ENCODE measurements at regions not wholly inside any gene's neighbourhood (a gene's known extent, or its start where the extent isn't known, plus 50 kb on each side); places are given as distances from the start of the nearest gene placed in this dataset.
"Not testable (repeated sequence)": the region's sequence is repeated elsewhere in the genome, so short reads cannot be mapped to it uniquely, and the experiment has no call there.

- not testable (repeated sequence) for H3K4me1 ChIP-seq (ENCODE audit: control insufficient read depth, insufficient read depth, low read length); H3K4me3 ChIP-seq (ENCODE audit: insufficient read depth, low read depth, low read length); H3K36me3 ChIP-seq (ENCODE audit: control insufficient read depth, insufficient read depth, low read length); H3K27me3 ChIP-seq (ENCODE audit: control insufficient read depth, insufficient read depth, low read length, poor library complexity, severe bottlenecking); H3K27ac ChIP-seq (ENCODE audit: insufficient read depth, low read depth, low read length, poor library complexity, severe bottlenecking); H3K9me3 ChIP-seq (ENCODE audit: control insufficient read depth, low read length)
- WGBS, 2 experiments: 95 to 100% methylated on average over 3 of the region's 3 CpGs
Observed at GRCh38 chr3:124066543-124066942, 74.6 kb upstream of the ROPN1 start.

GRCh38 chr3:124069706-124070105 lies 77.8 kb upstream of the ROPN1 start:
- H3K27me3 ChIP-seq (ENCODE audit: control insufficient read depth, insufficient read depth, low read length, poor library complexity, severe bottlenecking); H3K4me3 ChIP-seq (ENCODE audit: insufficient read depth, low read depth, low read length); H3K36me3 ChIP-seq (ENCODE audit: control insufficient read depth, insufficient read depth, low read length); H3K9me3 ChIP-seq (ENCODE audit: control insufficient read depth, low read length); H3K4me1 ChIP-seq (ENCODE audit: control insufficient read depth, insufficient read depth, low read length); H3K27ac ChIP-seq (ENCODE audit: insufficient read depth, low read depth, low read length, poor library complexity, severe bottlenecking): not testable (repeated sequence)
- 94 to 95% methylated on average over 1 to 2 of the region's 2 CpGs for WGBS, 2 experiments

DNA sequence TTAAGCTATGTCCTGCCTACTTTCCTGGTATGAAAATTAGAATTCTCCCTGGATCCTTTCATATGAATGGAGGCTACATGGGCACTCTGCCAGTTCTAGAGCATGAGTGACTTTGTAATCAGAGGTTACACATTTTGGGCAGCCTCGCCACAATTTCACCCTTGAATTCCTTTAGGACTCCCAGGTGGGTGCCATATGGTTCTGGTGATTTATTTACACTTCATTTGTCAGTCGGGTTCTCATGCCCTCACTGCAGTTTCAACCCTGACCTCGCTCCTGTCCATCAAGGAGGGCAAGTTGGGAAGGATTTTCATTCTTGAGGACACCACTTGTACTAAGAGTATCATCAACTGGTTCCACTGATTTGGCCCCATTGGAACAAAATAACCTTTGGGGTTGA lies 83.2 kb upstream of the ROPN1 start:
- not testable (repeated sequence) for H3K4me1 ChIP-seq (ENCODE audit: control insufficient read depth, insufficient read depth, low read length); H3K27ac ChIP-seq (ENCODE audit: insufficient read depth, low read depth, low read length, poor library complexity, severe bottlenecking); H3K4me3 ChIP-seq (ENCODE audit: insufficient read depth, low read depth, low read length); H3K36me3 ChIP-seq (ENCODE audit: control insufficient read depth, insufficient read depth, low read length); H3K27me3 ChIP-seq (ENCODE audit: control insufficient read depth, insufficient read depth, low read length, poor library complexity, severe bottlenecking); H3K9me3 ChIP-seq (ENCODE audit: control insufficient read depth, low read length)
- WGBS, 2 experiments: 93 to 94% methylated on average over 3 of the region's 3 CpGs

DNA sequence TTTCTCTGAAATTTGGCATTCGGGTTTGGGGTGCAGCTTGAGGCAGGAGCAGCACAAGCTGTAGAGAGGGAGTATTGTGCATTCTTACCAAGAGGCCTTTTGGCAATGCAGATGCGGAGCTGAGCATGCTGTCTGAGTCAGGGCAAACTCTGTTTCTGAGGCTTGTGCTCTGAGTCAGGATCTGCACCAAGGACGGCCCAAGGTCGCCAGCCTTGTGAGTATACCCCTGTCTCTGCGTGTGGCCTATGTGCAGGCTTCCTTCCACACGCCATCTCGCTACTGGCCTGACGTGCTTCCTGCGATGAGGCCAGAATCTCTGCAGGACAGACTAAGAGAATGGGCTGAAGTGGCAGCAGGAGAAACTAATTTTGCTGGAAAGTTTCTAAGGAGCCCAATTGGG lies 83.8 kb upstream of the ROPN1 start:
- H3K27ac ChIP-seq (ENCODE audit: insufficient read depth, low read depth, low read length, poor library complexity, severe bottlenecking): no peak overlapping the region
- H3K4me3 ChIP-seq (ENCODE audit: insufficient read depth, low read depth, low read length): no peak overlapping the region
- H3K36me3 ChIP-seq (ENCODE audit: control insufficient read depth, insufficient read depth, low read length): no peaks in the 10 kb centered on the region
- no peaks in the 10 kb centered on the region for H3K27me3 ChIP-seq (ENCODE audit: control insufficient read depth, insufficient read depth, low read length, poor library complexity, severe bottlenecking)
- H3K9me3 ChIP-seq (ENCODE audit: control insufficient read depth, low read length): no peaks in the 10 kb centered on the region
- H3K4me1 ChIP-seq (ENCODE audit: control insufficient read depth, insufficient read depth, low read length): no peaks in the 10 kb centered on the region
- WGBS, 2 experiments: 93 to 94% methylated on average over 9 of the region's 9 CpGs

DNA sequence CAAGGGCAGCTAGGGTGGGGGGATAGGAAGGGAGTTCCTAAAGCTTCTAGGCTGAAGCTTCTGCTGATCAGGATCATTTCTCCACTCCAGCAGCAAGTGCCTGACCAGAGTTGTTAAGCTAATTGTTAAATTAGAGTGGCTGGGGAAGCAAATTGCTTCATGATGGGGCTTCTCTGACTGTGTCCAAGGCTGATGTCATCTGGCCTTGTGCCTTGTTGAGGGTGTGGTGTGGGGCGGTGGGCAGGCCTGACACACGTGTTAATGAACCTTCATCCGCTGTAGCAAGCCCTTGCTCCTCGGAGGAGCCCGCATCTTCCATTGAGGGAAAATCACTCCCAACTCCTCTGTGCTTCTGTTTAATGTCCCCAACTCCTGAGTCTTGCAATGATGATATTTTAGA lies 84.3 kb upstream of the ROPN1 start:
- Histone ChIP-seq H3K27ac (ENCODE audit: insufficient read depth, low read depth, low read length, poor library complexity, severe bottlenecking) (no peak overlapping the region), H3K9me3 (ENCODE audit: control insufficient read depth, low read length) (no peaks in the 10 kb centered on the region), H3K27me3 (ENCODE audit: control insufficient read depth, insufficient read depth, low read length, poor library complexity, severe bottlenecking) (no peaks in the 10 kb centered on the region), H3K4me1 (ENCODE audit: control insufficient read depth, insufficient read depth, low read length) (no peaks in the 10 kb centered on the region), H3K36me3 (ENCODE audit: control insufficient read depth, insufficient read depth, low read length) (no peaks in the 10 kb centered on the region), H3K4me3 (ENCODE audit: insufficient read depth, low read depth, low read length) (no peak overlapping the region)
- 92 to 93% methylated on average over 5 of the region's 5 CpGs for WGBS, 2 experiments

DNA sequence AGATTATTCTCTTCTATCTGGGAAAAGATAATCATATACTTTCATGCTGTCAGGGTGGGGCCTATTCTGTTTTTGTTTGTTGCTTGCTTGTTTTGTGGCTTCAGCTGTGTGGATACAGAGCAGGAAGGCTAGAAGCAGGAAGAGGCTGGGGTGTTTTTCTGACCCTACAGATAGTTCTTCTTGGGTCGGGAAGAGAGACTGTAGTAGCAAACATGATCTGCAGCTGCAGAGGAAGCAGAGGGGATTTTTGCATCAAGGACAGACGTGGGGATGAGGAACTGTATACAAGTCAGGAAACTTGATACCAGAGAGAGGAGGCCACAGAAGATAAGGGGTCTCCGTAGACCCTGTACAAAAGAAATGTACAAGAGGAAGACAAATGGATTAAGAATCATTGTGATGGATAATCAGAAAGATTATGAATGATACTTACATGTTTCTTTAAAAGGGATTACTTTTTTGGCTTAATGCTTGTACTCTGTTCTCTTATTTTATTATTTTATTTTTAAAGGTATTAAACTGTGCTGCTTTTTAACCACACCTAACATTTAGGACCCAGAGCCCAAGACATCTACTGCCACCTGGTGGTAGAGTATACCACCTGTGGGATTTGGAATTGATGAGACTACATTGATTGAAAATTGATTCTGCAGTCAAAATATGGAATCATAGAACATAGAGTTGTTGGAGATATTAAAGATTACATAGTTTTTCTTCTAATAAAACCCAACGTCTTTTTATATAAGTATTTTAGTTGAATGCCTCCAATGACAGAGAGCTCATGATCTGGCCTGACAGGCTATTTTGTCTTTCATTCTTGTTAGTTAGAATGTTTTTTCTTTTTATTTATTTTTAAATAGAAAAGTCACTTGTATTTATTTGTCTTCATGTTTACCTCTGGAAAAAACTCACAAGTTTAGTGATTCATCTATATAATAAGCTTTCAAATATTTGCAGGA lies 87.3 kb upstream of the ROPN1 start:
- Histone ChIP-seq H3K4me3 (ENCODE audit: insufficient read depth, low read depth, low read length) (no peak overlapping the region), H3K4me1 (ENCODE audit: control insufficient read depth, insufficient read depth, low read length) (no peaks in the 10 kb centered on the region), H3K27me3 (ENCODE audit: control insufficient read depth, insufficient read depth, low read length, poor library complexity, severe bottlenecking) (no peaks in the 10 kb centered on the region), H3K36me3 (ENCODE audit: control insufficient read depth, insufficient read depth, low read length) (no peaks in the 10 kb centered on the region), H3K9me3 (ENCODE audit: control insufficient read depth, low read length) (no peaks in the 10 kb centered on the region), H3K27ac (ENCODE audit: insufficient read depth, low read depth, low read length, poor library complexity, severe bottlenecking) (no peak overlapping the region)
- WGBS, 2 experiments: 61 to 67% methylated on average over 3 of the region's 4 CpGs

DNA sequence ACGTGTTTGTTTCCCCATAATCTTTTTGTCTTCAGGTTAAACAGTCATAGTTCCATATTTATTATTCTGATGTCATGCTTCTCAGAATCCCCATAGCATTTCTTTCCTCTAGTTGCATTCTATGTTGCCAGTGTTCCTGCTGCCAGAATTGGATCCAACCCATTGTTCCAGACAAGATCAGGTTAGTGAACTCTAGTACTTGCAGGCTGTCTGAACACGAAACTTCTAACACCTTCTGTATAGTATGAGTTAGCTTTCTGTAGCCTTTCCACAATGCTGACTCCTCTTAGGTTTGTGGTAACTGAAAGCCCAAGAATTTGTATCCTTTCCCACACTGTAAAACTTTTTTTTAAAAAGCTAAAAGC lies 88.0 kb upstream of the ROPN1 start:
- Histone ChIP-seq H3K4me3 (ENCODE audit: insufficient read depth, low read depth, low read length) (no peak overlapping the region), H3K36me3 (ENCODE audit: control insufficient read depth, insufficient read depth, low read length) (no peaks in the 10 kb centered on the region), H3K9me3 (ENCODE audit: control insufficient read depth, low read length) (no peaks in the 10 kb centered on the region), H3K27ac (ENCODE audit: insufficient read depth, low read depth, low read length, poor library complexity, severe bottlenecking) (no peak overlapping the region), H3K4me1 (ENCODE audit: control insufficient read depth, insufficient read depth, low read length) (no peaks in the 10 kb centered on the region), H3K27me3 (ENCODE audit: control insufficient read depth, insufficient read depth, low read length, poor library complexity, severe bottlenecking) (no peaks in the 10 kb centered on the region)
- 88 to 95% methylated on average over 2 of the region's 2 CpGs for WGBS, 2 experiments

- Histone ChIP-seq H3K27me3 (ENCODE audit: control insufficient read depth, insufficient read depth, low read length, poor library complexity, severe bottlenecking) (no peaks in the 10 kb centered on the region), H3K9me3 (ENCODE audit: control insufficient read depth, low read length) (no peaks in the 10 kb centered on the region), H3K4me3 (ENCODE audit: insufficient read depth, low read depth, low read length) (no peak overlapping the region), H3K4me1 (ENCODE audit: control insufficient read depth, insufficient read depth, low read length) (no peaks in the 10 kb centered on the region), H3K36me3 (ENCODE audit: control insufficient read depth, insufficient read depth, low read length) (no peaks in the 10 kb centered on the region), H3K27ac (ENCODE audit: insufficient read depth, low read depth, low read length, poor library complexity, severe bottlenecking) (no peak overlapping the region)
- 96 to 97% methylated on average over 2 of the region's 2 CpGs for WGBS, 2 experiments
Observed at GRCh38 chr3:124082343-124082742, 90.4 kb upstream of the ROPN1 start.

DNA sequence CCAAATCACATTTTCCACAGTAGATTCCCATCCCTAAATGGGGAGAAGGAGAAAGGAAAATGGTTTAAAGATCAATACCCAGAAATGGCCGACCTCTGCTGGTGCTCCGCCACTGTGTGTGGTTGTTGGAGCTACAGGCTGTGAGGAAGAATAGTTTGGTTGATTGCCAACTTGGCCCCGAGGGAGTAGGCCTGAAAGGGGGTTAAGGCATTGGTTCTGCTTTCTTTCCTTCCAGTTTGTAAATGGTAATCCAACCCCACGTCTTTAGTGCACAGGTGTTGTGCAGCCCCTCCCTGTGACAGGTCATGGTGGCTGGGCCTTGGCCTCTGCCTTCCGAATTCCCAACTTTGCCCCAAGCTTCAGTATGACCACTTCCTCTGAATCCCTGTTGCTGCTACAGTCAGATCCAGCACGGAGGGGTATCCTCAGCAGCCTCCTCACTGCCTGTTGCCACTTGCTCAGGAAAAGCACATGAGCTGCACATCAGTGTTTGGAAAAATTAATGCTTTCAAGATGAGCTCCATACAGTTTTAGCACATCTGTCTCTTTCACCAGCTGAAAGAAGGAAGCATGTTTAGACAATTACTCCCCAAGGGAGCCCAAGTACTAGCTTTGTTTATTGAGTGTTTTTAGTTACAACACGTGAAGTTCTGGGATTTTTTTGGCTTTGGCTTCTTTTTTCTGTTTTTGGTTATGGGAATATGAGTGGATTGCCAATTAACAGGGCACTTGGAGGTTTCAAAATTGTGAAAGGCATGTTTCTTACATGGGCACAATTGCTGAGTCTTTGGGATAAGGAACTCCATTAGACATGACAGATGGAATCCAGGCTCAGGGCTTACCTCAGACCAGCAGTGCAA lies 92.3 kb upstream of the ROPN1 start:
- no peak overlapping the region for H3K27ac ChIP-seq (ENCODE audit: insufficient read depth, low read depth, low read length, poor library complexity, severe bottlenecking)
- H3K4me3 ChIP-seq (ENCODE audit: insufficient read depth, low read depth, low read length): no peak overlapping the region
- 76 to 79% methylated on average over 7 of the region's 7 CpGs for WGBS, 2 experiments

GRCh38 chr3:124088801-124089200 lies 96.9 kb upstream of the ROPN1 start:
- Histone ChIP-seq H3K4me1 (ENCODE audit: control insufficient read depth, insufficient read depth, low read length) (no peaks in the 10 kb centered on the region), H3K27ac (ENCODE audit: insufficient read depth, low read depth, low read length, poor library complexity, severe bottlenecking) (no peak overlapping the region), H3K36me3 (ENCODE audit: control insufficient read depth, insufficient read depth, low read length) (no peaks in the 10 kb centered on the region), H3K27me3 (ENCODE audit: control insufficient read depth, insufficient read depth, low read length, poor library complexity, severe bottlenecking) (no peaks in the 10 kb centered on the region), H3K9me3 (ENCODE audit: control insufficient read depth, low read length) (no peaks in the 10 kb centered on the region), H3K4me3 (ENCODE audit: insufficient read depth, low read depth, low read length) (no peak overlapping the region)
- 93 to 98% methylated on average over 1 to 2 of the region's 2 CpGs for WGBS, 2 experiments

More for the DNA sequence above, 92.3 kb upstream of the ROPN1 start:
- Histone ChIP-seq H3K36me3 (ENCODE audit: control insufficient read depth, insufficient read depth, low read length) (no peaks in the 10 kb centered on the region), H3K4me1 (ENCODE audit: control insufficient read depth, insufficient read depth, low read length) (no peaks in the 10 kb centered on the region), H3K9me3 (ENCODE audit: control insufficient read depth, low read length) (no peaks in the 10 kb centered on the region), H3K27me3 (ENCODE audit: control insufficient read depth, insufficient read depth, low read length, poor library complexity, severe bottlenecking) (no peaks in the 10 kb centered on the region)
